ENCODE measurements at regions not wholly inside any gene's neighbourhood (a gene's known extent, or its start where the extent isn't known, plus 50 kb on each side); places are given as distances from the start of the nearest gene placed in this dataset.

DNA sequence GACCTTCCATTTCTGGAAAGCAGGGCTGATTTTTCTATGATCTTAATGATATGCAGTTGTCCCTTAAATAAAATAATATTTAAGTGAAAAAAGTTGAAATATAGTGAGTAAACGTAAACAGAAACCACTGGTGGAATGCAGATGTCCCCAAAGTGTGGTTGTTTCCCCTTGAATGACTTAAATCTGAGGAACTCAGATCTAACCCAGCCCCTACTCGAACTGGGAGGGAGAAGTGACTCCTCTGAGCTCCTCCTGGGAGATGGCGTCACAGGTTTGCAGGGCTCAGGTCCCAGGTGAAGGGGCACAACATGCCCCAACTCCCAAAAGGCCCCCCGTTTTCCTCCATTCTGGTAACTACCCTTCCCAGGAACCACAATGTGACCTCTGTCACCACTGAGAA, 142.8 kb downstream of the IRF8 start:
- TF ChIP-seq, protein P1, sequence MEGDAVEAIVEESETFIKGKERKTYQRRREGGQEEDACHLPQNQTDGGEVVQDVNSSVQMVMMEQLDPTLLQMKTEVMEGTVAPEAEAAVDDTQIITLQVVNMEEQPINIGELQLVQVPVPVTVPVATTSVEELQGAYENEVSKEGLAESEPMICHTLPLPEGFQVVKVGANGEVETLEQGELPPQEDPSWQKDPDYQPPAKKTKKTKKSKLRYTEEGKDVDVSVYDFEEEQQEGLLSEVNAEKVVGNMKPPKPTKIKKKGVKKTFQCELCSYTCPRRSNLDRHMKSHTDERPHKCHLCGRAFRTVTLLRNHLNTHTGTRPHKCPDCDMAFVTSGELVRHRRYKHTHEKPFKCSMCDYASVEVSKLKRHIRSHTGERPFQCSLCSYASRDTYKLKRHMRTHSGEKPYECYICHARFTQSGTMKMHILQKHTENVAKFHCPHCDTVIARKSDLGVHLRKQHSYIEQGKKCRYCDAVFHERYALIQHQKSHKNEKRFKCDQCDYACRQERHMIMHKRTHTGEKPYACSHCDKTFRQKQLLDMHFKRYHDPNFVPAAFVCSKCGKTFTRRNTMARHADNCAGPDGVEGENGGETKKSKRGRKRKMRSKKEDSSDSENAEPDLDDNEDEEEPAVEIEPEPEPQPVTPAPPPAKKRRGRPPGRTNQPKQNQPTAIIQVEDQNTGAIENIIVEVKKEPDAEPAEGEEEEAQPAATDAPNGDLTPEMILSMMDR (IDR thresholded peaks at IDR 0.05): no peak
- no peak for TF ChIP-seq POLR2AphosphoS5 (IDR thresholded peaks at IDR 0.05)
